ENCODE measurements at regions not wholly inside any gene's neighbourhood (a gene's known extent, or its start where the extent isn't known, plus 50 kb on each side); places are given as distances from the start of the nearest gene placed in this dataset.
"Not testable (repeated sequence)": the region's sequence is repeated elsewhere in the genome, so short reads cannot be mapped to it uniquely, and the experiment has no call there.

- DNase-seq = no peak
- Histone ChIP-seq H3K36me3 (ENCODE audit: control insufficient read depth, insufficient read depth, low read length) (no peaks in the 10 kb centered on the region), H3K27me3 (ENCODE audit: control insufficient read depth, insufficient read depth, low read length) (no peaks in the 10 kb centered on the region), H3K27ac (ENCODE audit: low read length) (no peak overlapping the region), H3K4me1 (ENCODE audit: control insufficient read depth, insufficient read depth, low read length) (no peaks in the 10 kb centered on the region), H3K4me3 (ENCODE audit: low read length) (no peak overlapping the region), H3K9me3 (replicated peaks; ENCODE audit: control insufficient read depth, low read depth, low read length) (no peaks in the 10 kb centered on the region)
- WGBS (ENCODE audit: insufficient coverage) = 100% methylated on average over 3 of the region's 5 CpGs
Observed at GRCh38 chr1:90296327-90296726, 301.4 kb downstream of the ZNF326 start.

GRCh38 chr1:90295534-90295933, 300.6 kb downstream of the ZNF326 start:
- no peaks in the 10 kb centered on the region for H3K9me3 ChIP-seq (replicated peaks; ENCODE audit: control insufficient read depth, low read depth, low read length)
- no peaks in the 10 kb centered on the region for H3K36me3 ChIP-seq (ENCODE audit: control insufficient read depth, insufficient read depth, low read length)
- no peaks in the 10 kb centered on the region for H3K27me3 ChIP-seq (ENCODE audit: control insufficient read depth, insufficient read depth, low read length)
- no peak overlapping the region for H3K4me3 ChIP-seq (ENCODE audit: low read length)
- no peak overlapping the region for H3K27ac ChIP-seq (ENCODE audit: low read length)
- WGBS (ENCODE audit: insufficient coverage) = no CpG with 5 or more reads among the region's 2 CpGs
- DNase-seq = peak; percentile 25
- H3K4me1 ChIP-seq (ENCODE audit: control insufficient read depth, insufficient read depth, low read length) = no peaks in the 10 kb centered on the region

- H3K4me1 ChIP-seq (ENCODE audit: control insufficient read depth, insufficient read depth, low read length) = no peaks in the 10 kb centered on the region
- H3K4me3 ChIP-seq (ENCODE audit: low read length) = no peak overlapping the region
- H3K27ac ChIP-seq (ENCODE audit: low read length) = no peak overlapping the region
- no peaks in the 10 kb centered on the region for H3K9me3 ChIP-seq (replicated peaks; ENCODE audit: control insufficient read depth, low read depth, low read length)
- WGBS (ENCODE audit: insufficient coverage) = no CpG with 5 or more reads among the region's 3 CpGs
- H3K36me3 ChIP-seq (ENCODE audit: control insufficient read depth, insufficient read depth, low read length) = no peaks in the 10 kb centered on the region
- peak; percentile 33 for DNase-seq
- no peaks in the 10 kb centered on the region for H3K27me3 ChIP-seq (ENCODE audit: control insufficient read depth, insufficient read depth, low read length)
Observed at GRCh38 chr1:90291431-90292216, 296.7 kb downstream of the ZNF326 start.

GRCh38 chr1:90282811-90283210, 287.9 kb downstream of the ZNF326 start:
- no peak for DNase-seq
- WGBS (ENCODE audit: insufficient coverage) = no CpG with 5 or more reads among the region's 4 CpGs
- Histone ChIP-seq H3K27me3 (ENCODE audit: control insufficient read depth, insufficient read depth, low read length) (no peaks in the 10 kb centered on the region), H3K9me3 (replicated peaks; ENCODE audit: control insufficient read depth, low read depth, low read length) (no peaks in the 10 kb centered on the region), H3K27ac (ENCODE audit: low read length) (no peak overlapping the region), H3K4me1 (ENCODE audit: control insufficient read depth, insufficient read depth, low read length) (no peaks in the 10 kb centered on the region), H3K4me3 (ENCODE audit: low read length) (no peak overlapping the region), H3K36me3 (ENCODE audit: control insufficient read depth, insufficient read depth, low read length) (no peaks in the 10 kb centered on the region)

- H3K36me3 ChIP-seq (ENCODE audit: control insufficient read depth, insufficient read depth, low read length); H3K9me3 ChIP-seq (replicated peaks; ENCODE audit: control insufficient read depth, low read depth, low read length); H3K4me1 ChIP-seq (ENCODE audit: control insufficient read depth, insufficient read depth, low read length); H3K27me3 ChIP-seq (ENCODE audit: control insufficient read depth, insufficient read depth, low read length); H3K27ac ChIP-seq (ENCODE audit: low read length); H3K4me3 ChIP-seq (ENCODE audit: low read length): not testable (repeated sequence)
- no CpG with 5 or more reads among the region's 1 CpG for WGBS (ENCODE audit: insufficient coverage)
- peak; percentile 56 for DNase-seq
Observed at GRCh38 chr1:90281886-90282285, 287.0 kb downstream of the ZNF326 start.

- Histone ChIP-seq H3K4me3 (ENCODE audit: low read length) (no peak overlapping the region), H3K27ac (ENCODE audit: low read length) (no peak overlapping the region), H3K4me1 (ENCODE audit: control insufficient read depth, insufficient read depth, low read length) (no peaks in the 10 kb centered on the region), H3K9me3 (replicated peaks; ENCODE audit: control insufficient read depth, low read depth, low read length) (no peaks in the 10 kb centered on the region), H3K27me3 (ENCODE audit: control insufficient read depth, insufficient read depth, low read length) (no peaks in the 10 kb centered on the region), H3K36me3 (ENCODE audit: control insufficient read depth, insufficient read depth, low read length) (no peaks in the 10 kb centered on the region)
- no peak for DNase-seq
Observed at GRCh38 chr1:90277270-90277669, 282.4 kb downstream of the ZNF326 start.

GRCh38 chr1:90274376-90274775, 279.5 kb downstream of the ZNF326 start:
- H3K27ac ChIP-seq (ENCODE audit: low read length) = no peak overlapping the region
- no peaks in the 10 kb centered on the region for H3K9me3 ChIP-seq (replicated peaks; ENCODE audit: control insufficient read depth, low read depth, low read length)
- H3K4me3 ChIP-seq (ENCODE audit: low read length) = no peak overlapping the region
- no peaks in the 10 kb centered on the region for H3K27me3 ChIP-seq (ENCODE audit: control insufficient read depth, insufficient read depth, low read length)
- peak; percentile 59 for DNase-seq
- no peaks in the 10 kb centered on the region for H3K36me3 ChIP-seq (ENCODE audit: control insufficient read depth, insufficient read depth, low read length)
- WGBS (ENCODE audit: insufficient coverage) = no CpG with 5 or more reads among the region's 5 CpGs
- H3K4me1 ChIP-seq (ENCODE audit: control insufficient read depth, insufficient read depth, low read length) = no peaks in the 10 kb centered on the region

- Histone ChIP-seq H3K36me3 (ENCODE audit: control insufficient read depth, insufficient read depth, low read length) (no peaks in the 10 kb centered on the region), H3K9me3 (replicated peaks; ENCODE audit: control insufficient read depth, low read depth, low read length) (no peaks in the 10 kb centered on the region), H3K27ac (ENCODE audit: low read length) (no peak overlapping the region), H3K4me3 (ENCODE audit: low read length) (no peak overlapping the region), H3K4me1 (ENCODE audit: control insufficient read depth, insufficient read depth, low read length) (no peaks in the 10 kb centered on the region), H3K27me3 (ENCODE audit: control insufficient read depth, insufficient read depth, low read length) (no peaks in the 10 kb centered on the region)
- no peak for DNase-seq
Observed at GRCh38 chr1:90273241-90273774, 278.4 kb downstream of the ZNF326 start.

GRCh38 chr1:90262791-90263190, 267.9 kb downstream of the ZNF326 start:
- H3K4me1 ChIP-seq (ENCODE audit: control insufficient read depth, insufficient read depth, low read length) = no peaks in the 10 kb centered on the region
- no peaks in the 10 kb centered on the region for H3K27me3 ChIP-seq (ENCODE audit: control insufficient read depth, insufficient read depth, low read length)
- H3K9me3 ChIP-seq (replicated peaks; ENCODE audit: control insufficient read depth, low read depth, low read length) = no peaks in the 10 kb centered on the region
- no peak overlapping the region for H3K4me3 ChIP-seq (ENCODE audit: low read length)
- H3K36me3 ChIP-seq (ENCODE audit: control insufficient read depth, insufficient read depth, low read length) = no peaks in the 10 kb centered on the region
- no CpG with 5 or more reads among the region's 2 CpGs for WGBS (ENCODE audit: insufficient coverage)
- H3K27ac ChIP-seq (ENCODE audit: low read length) = no peak overlapping the region
- no peak for DNase-seq

- H3K9me3 ChIP-seq (replicated peaks; ENCODE audit: control insufficient read depth, low read depth, low read length) = no peaks in the 10 kb centered on the region
- no peak overlapping the region for H3K27ac ChIP-seq (ENCODE audit: low read length)
Observed at GRCh38 chr1:90262286-90262685, 267.4 kb downstream of the ZNF326 start.

GRCh38 chr1:90246069-90246468, 251.2 kb downstream of the ZNF326 start:
- Histone ChIP-seq H3K27ac (ENCODE audit: low read length) (no peak overlapping the region), H3K9me3 (replicated peaks; ENCODE audit: control insufficient read depth, low read depth, low read length) (peaks cover 4% of the 10 kb centered on the region), H3K27me3 (ENCODE audit: control insufficient read depth, insufficient read depth, low read length) (no peaks in the 10 kb centered on the region), H3K36me3 (ENCODE audit: control insufficient read depth, insufficient read depth, low read length) (no peaks in the 10 kb centered on the region), H3K4me3 (ENCODE audit: low read length) (no peak overlapping the region), H3K4me1 (ENCODE audit: control insufficient read depth, insufficient read depth, low read length) (no peaks in the 10 kb centered on the region)
- no peak for DNase-seq
- no CpG with 5 or more reads among the region's 2 CpGs for WGBS (ENCODE audit: insufficient coverage)

More at GRCh38 chr1:90262286-90262685, 267.4 kb downstream of the ZNF326 start:
- H3K4me3 ChIP-seq (ENCODE audit: low read length) = no peak overlapping the region
- no CpG with 5 or more reads among the region's 1 CpG for WGBS (ENCODE audit: insufficient coverage)
- DNase-seq = no peak
- H3K4me1 ChIP-seq (ENCODE audit: control insufficient read depth, insufficient read depth, low read length) = no peaks in the 10 kb centered on the region
- H3K36me3 ChIP-seq (ENCODE audit: control insufficient read depth, insufficient read depth, low read length) = no peaks in the 10 kb centered on the region
- no peaks in the 10 kb centered on the region for H3K27me3 ChIP-seq (ENCODE audit: control insufficient read depth, insufficient read depth, low read length)
